ENCODE measurements at regions not wholly inside any gene's neighbourhood (a gene's known extent, or its start where the extent isn't known, plus 50 kb on each side); places are given as distances from the start of the nearest gene placed in this dataset.

- TF ChIP-seq, protein P1, sequence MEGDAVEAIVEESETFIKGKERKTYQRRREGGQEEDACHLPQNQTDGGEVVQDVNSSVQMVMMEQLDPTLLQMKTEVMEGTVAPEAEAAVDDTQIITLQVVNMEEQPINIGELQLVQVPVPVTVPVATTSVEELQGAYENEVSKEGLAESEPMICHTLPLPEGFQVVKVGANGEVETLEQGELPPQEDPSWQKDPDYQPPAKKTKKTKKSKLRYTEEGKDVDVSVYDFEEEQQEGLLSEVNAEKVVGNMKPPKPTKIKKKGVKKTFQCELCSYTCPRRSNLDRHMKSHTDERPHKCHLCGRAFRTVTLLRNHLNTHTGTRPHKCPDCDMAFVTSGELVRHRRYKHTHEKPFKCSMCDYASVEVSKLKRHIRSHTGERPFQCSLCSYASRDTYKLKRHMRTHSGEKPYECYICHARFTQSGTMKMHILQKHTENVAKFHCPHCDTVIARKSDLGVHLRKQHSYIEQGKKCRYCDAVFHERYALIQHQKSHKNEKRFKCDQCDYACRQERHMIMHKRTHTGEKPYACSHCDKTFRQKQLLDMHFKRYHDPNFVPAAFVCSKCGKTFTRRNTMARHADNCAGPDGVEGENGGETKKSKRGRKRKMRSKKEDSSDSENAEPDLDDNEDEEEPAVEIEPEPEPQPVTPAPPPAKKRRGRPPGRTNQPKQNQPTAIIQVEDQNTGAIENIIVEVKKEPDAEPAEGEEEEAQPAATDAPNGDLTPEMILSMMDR (IDR thresholded peaks at IDR 0.05): no peak
- no peak for TF ChIP-seq EZH2 (IDR thresholded peaks at IDR 0.05; ENCODE audit: borderline replicate concordance, insufficient read depth, low read depth, low read length, poor library complexity, severe bottlenecking)
Observed at GRCh38 chr6:28673787-28674671, 148.3 kb downstream of the GPX5 start.

All from B cell (primary cell).